WTC11 (cell line): ENCODE measurements at regions not wholly inside any gene's neighbourhood (a gene's known extent, or its start where the extent isn't known, plus 50 kb on each side); places are given as distances from the start of the nearest gene placed in this dataset.
A peak's percentile ranks its signal among the peaks of the same experiment; 100 is the strongest.

Experiments
- ATAC-seq: fragments of 200-7000 bp; cut with Tn5 transposase; 2 replicates; pipeline ENCODE4 v1.10.0; 2021; ENCODE audit warnings: mild to moderate bottlenecking, moderate library complexity
- CTCF ChIA-PET: fragments of 300-600 bp; sonication (Branson Sonifier 250); formaldehyde crosslinking; loops from one replicate; lab custom pipeline; 2021; ENCODE audit warnings: antibody characterized with exemption; lab: Charles Lee
- POLR2A ChIA-PET: fragments of 350-600 bp; sonication (Branson Sonifier 250); formaldehyde crosslinking; loops from one replicate; lab custom pipeline; 2021; ENCODE audit warnings: antibody characterized with exemption; lab: Charles Lee
- DNase-seq: peaks from one replicate; pipeline ENCODE4 v3.0.0; 2021; ENCODE audit warnings: low spot score
- H3K27ac Mint-ChIP-seq: 2 replicates; pipeline ENCODE4 v1.8.0; 2021; ENCODE audit warnings: mixed read lengths
- H3K27me3 Mint-ChIP-seq: 2 replicates; pipeline ENCODE4 v1.8.0; 2021; ENCODE audit warnings: low read depth, mild to moderate bottlenecking, moderate library complexity, mixed read lengths
- H3K36me3 Mint-ChIP-seq: 2 replicates; pipeline ENCODE4 v1.8.0; 2021; ENCODE audit warnings: mixed read lengths
- H3K4me1 Mint-ChIP-seq: 2 replicates; pipeline ENCODE4 v1.8.0; 2022; ENCODE audit warnings: mixed read lengths
- H3K4me3 Mint-ChIP-seq: 2 replicates; pipeline ENCODE4 v1.8.0; 2021; ENCODE audit warnings: mild to moderate bottlenecking, moderate library complexity, mixed read lengths
- H3K9me3 Mint-ChIP-seq: 2 replicates; pipeline ENCODE4 v1.8.0; 2021; ENCODE audit warnings: mixed read lengths
- ARID4B ChIP-seq: sonication (generic); formaldehyde crosslinking; IDR thresholded peaks from 2 replicates; pipeline ENCODE4 v1.8.0; 2023; ENCODE audit warnings: missing genetic modification reagents, mild to moderate bottlenecking, borderline replicate concordance
- ATF3 ChIP-seq: sonication (generic); formaldehyde crosslinking; conservative IDR thresholded peaks from 2 replicates; pipeline ENCODE4 v1.8.1; 2022; ENCODE audit warnings: mild to moderate bottlenecking, missing genetic modification reagents
- CTCF ChIP-seq: fragments of 200-600 bp; IDR thresholded peaks from 2 replicates; pipeline ENCODE4 v1.8.0; 2022; ENCODE audit warnings: antibody characterized with exemption
- ERG ChIP-seq: fragments of 250-450 bp; sonication (Bioruptor Pico); IDR thresholded peaks from 2 replicates; pipeline ENCODE4 v1.8.0; 2021; ENCODE audit warnings: mild to moderate bottlenecking
- ETV6 ChIP-seq: sonication (generic); formaldehyde crosslinking; IDR thresholded peaks from 2 replicates; pipeline ENCODE4 v1.8.1; 2022; ENCODE audit warnings: mild to moderate bottlenecking, missing genetic modification reagents
- FOXP4 ChIP-seq: sonication (generic); formaldehyde crosslinking; IDR thresholded peaks from 2 replicates; pipeline ENCODE4 v1.8.0; 2022; ENCODE audit warnings: mild to moderate bottlenecking, missing genetic modification reagents
- GRHL2 ChIP-seq: fragments of 250-450 bp; sonication (Bioruptor Pico); IDR thresholded peaks from 2 replicates; pipeline ENCODE4 v1.8.0; 2022; ENCODE audit warnings: mild to moderate bottlenecking, moderate library complexity; ENCODE audit not compliant: insufficient replicate concordance, severe bottlenecking
- IRF1 ChIP-seq: sonication (generic); formaldehyde crosslinking; IDR thresholded peaks from 2 replicates; pipeline ENCODE4 v1.8.0; 2023; ENCODE audit warnings: missing genetic modification reagents
- NFATC4 ChIP-seq: fragments of 250-450 bp; sonication (Bioruptor Pico); IDR thresholded peaks from 2 replicates; pipeline ENCODE4 v1.9.0; 2021; ENCODE audit warnings: mild to moderate bottlenecking
- NFE2L1 ChIP-seq: sonication (generic); formaldehyde crosslinking; IDR thresholded peaks from 2 replicates; pipeline ENCODE4 v1.8.1; 2023; ENCODE audit warnings: missing genetic modification reagents
- NR1H2 ChIP-seq: sonication (generic); formaldehyde crosslinking; IDR thresholded peaks from 2 replicates; pipeline ENCODE4 v1.9.0; 2021; ENCODE audit warnings: mild to moderate bottlenecking, moderate library complexity, missing genetic modification reagents
- OVOL2 ChIP-seq: fragments of 250-450 bp; sonication (Bioruptor Pico); IDR thresholded peaks from 2 replicates; pipeline ENCODE4 v1.9.0; 2021; ENCODE audit warnings: mild to moderate bottlenecking, borderline replicate concordance
- PREB ChIP-seq: sonication (generic); formaldehyde crosslinking; IDR thresholded peaks from 2 replicates; pipeline ENCODE4 v1.8.1; 2022; ENCODE audit warnings: mild to moderate bottlenecking, missing genetic modification reagents, moderate library complexity, borderline replicate concordance
- ZBTB43 ChIP-seq: sonication (generic); formaldehyde crosslinking; IDR thresholded peaks from 2 replicates; pipeline ENCODE4 v1.8.1; 2023; ENCODE audit warnings: mild to moderate bottlenecking, missing genetic modification reagents
- ZMAT4 ChIP-seq: fragments of 250-450 bp; sonication (Bioruptor Pico); IDR thresholded peaks from 2 replicates; pipeline ENCODE4 v1.9.0; 2021; ENCODE audit warnings: mild to moderate bottlenecking
- ZNF532 ChIP-seq: fragments of 250-450 bp; sonication (Bioruptor Pico); IDR thresholded peaks from 2 replicates; pipeline ENCODE4 v1.9.0; 2021; ENCODE audit warnings: mild to moderate bottlenecking, borderline replicate concordance

GRCh38 chr6:57822896-57823358 lies 505.5 kb downstream of the PRIM2 start:
- H3K4me3 Mint-ChIP-seq = peak overlapping the region; percentile 93
- peak overlapping the region; percentile 16; the same call in 1 of the 2 replicates for H3K27ac Mint-ChIP-seq
- no peaks in the 10 kb centered on the region for H3K9me3 Mint-ChIP-seq
- no peaks in the 10 kb centered on the region for H3K36me3 Mint-ChIP-seq
- H3K27me3 Mint-ChIP-seq = peaks cover 82% of the 10 kb centered on the region
- DNase-seq (peak; percentile 81), ATAC-seq (peak; percentile 90)
- ChIA-PET CTCF (no interaction called here), POLR2A (no interaction called here)
- 0 out of 2 replicates have a peak, but pooled peaks cover 4% of the 10 kb centered on the region for H3K4me1 Mint-ChIP-seq
- TF ChIP-seq PREB (CRISPR knock-in tag) (no peak), NFE2L1 (no peak), IRF1 (no peak), OVOL2 (no peak), ZBTB43 (CRISPR knock-in tag) (no peak), GRHL2 (no peak), ATF3 (CRISPR knock-in tag) (no peak), NR1H2 (CRISPR knock-in tag) (no peak), FOXP4 (no peak), ARID4B (CRISPR knock-in tag) (no peak), NFATC4 (CRISPR knock-in tag) (peak; percentile 77; the same call in 1 of the 2 replicates), CTCF (no peak), ZMAT4 (CRISPR knock-in tag) (no peak), ERG (peak; percentile 93), ZNF532 (CRISPR knock-in tag) (peak; percentile 92), ETV6 (CRISPR knock-in tag) (peak; percentile 74)
